HUES48 (cell line): ENCODE measurements at regions not wholly inside any gene's neighbourhood (a gene's known extent, or its start where the extent isn't known, plus 50 kb on each side); places are given as distances from the start of the nearest gene placed in this dataset.

ENCODE experiments used
- H3K27ac ChIP-seq: one replicate; pipeline ENCODE4 v1.7.0; 2013; ENCODE audit warnings: low read depth, low read length, inconsistent platforms
- H3K27me3 ChIP-seq: 2 replicates; pipeline ENCODE4 v1.6.1; 2013; ENCODE audit warnings: mild to moderate bottlenecking, low read length; ENCODE audit not compliant: control insufficient read depth, insufficient read depth
- H3K36me3 ChIP-seq: 2 replicates; pipeline ENCODE4 v1.6.1; 2013; ENCODE audit warnings: low read length; ENCODE audit not compliant: control insufficient read depth, insufficient read depth
- H3K4me1 ChIP-seq: 2 replicates; pipeline ENCODE4 v1.6.1; 2013; ENCODE audit warnings: mild to moderate bottlenecking, low read length; ENCODE audit not compliant: control insufficient read depth, insufficient read depth
- H3K4me3 ChIP-seq: 2 replicates; pipeline ENCODE4 v1.5.1; 2013; ENCODE audit warnings: mild to moderate bottlenecking, low read depth, low read length
- H3K9ac ChIP-seq: 2 replicates; pipeline ENCODE4 v1.6.1; 2013; ENCODE audit warnings: mild to moderate bottlenecking, low read depth, low read length, moderate library complexity
- H3K9me3 ChIP-seq: 2 replicates; pipeline ENCODE4 v1.6.1; 2013; ENCODE audit warnings: low read length; ENCODE audit not compliant: control insufficient read depth, insufficient read depth

DNA sequence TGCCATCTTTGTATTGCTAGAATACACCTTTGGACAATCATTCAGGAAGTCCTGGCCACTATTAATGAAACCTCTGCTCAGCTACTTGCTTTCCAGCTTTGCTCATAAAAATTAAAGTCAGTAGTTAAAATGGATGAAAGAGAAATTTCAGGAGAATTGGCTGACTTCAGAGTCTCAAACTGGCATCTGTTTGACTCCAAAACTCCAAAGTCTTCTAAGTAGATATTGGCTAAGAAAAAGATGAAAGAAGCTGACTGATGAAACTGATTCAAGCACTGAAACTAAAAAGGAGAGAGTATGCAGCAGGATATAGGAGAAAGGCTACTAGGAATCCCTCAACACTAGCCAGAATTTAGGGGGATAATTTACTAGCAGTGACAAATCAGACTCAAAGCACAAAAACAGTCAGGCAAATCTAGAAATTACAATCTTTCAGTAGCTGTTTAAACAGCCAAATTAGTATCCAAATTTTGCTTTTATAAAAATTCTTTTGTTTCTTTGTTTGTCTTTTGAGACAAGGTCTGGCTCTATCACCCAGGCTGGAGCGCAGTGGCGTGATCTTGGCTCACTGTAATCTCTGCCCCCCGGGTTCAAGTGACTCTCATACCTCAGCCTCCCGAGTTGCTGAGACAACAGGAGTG lies 52.1 kb upstream of the DTNA start:
- Histone ChIP-seq H3K9ac (peak overlapping the region; percentile 81; the same call in 1 of the 2 replicates), H3K27ac (peak overlapping the region; percentile 100), H3K9me3 (no peaks in the 10 kb centered on the region), H3K4me1 (peaks cover 72% of the 10 kb centered on the region), H3K4me3 (no peak overlapping the region), H3K27me3 (no peaks in the 10 kb centered on the region), H3K36me3 (no peaks in the 10 kb centered on the region)

GRCh38 chr18:34659579-34660517 lies 50.2 kb upstream of the DTNA start:
- Histone ChIP-seq H3K4me1 (peaks cover 72% of the 10 kb centered on the region), H3K27ac (peak overlapping the region; percentile 100), H3K9ac (peak overlapping the region; percentile 81)

More at GRCh38 chr18:34659579-34660517, 50.2 kb upstream of the DTNA start:
- H3K4me3 ChIP-seq = peak overlapping the region; percentile 51
- no peaks in the 10 kb centered on the region for H3K9me3 ChIP-seq
- no peaks in the 10 kb centered on the region for H3K36me3 ChIP-seq
- H3K27me3 ChIP-seq = no peaks in the 10 kb centered on the region
